A673 (cell line): ENCODE measurements at regions not wholly inside any gene's neighbourhood (a gene's known extent, or its start where the extent isn't known, plus 50 kb on each side); places are given as distances from the start of the nearest gene placed in this dataset.

Experiments used
- BruUV-seq: library from RNA; stranded (reverse); fragments of 400-500 nt; replicated peaks from 2 replicates; lab custom pipeline; 2021; lab: Mats Ljungman, UMichigan
- CTCF ChIA-PET: fragments of 300-600 bp; sonication (Branson Sonifier 250); formaldehyde crosslinking; loops from one replicate; lab custom pipeline; 2022; ENCODE audit warnings: antibody characterized with exemption; lab: Charles Lee
- POLR2A ChIA-PET: fragments of 300-600 bp; sonication (Branson Sonifier 250); formaldehyde crosslinking; loops from one replicate; lab custom pipeline; 2022; ENCODE audit warnings: antibody characterized with exemption; ENCODE audit not compliant: low non-redundant PET; lab: Charles Lee
- DNase-seq: peaks from one replicate; pipeline ENCODE4 v3.0.0-alpha.2; 2015; ENCODE audit warnings: low spot score
- H3K27ac ChIP-seq: fragments of 200-600 bp; sonication (generic); 2 replicates; pipeline ENCODE4 v1.5.1; 2016; ENCODE audit warnings: mixed run types, low read depth, mild to moderate bottlenecking, mixed read lengths, antibody characterized with exemption, low read length; ENCODE audit not compliant: poor library complexity, severe bottlenecking
- H3K27me3 ChIP-seq: fragments of 200-600 bp; sonication (generic); replicated peaks from 2 replicates; pipeline ENCODE4 v1.6.1; 2017; ENCODE audit warnings: mixed run types, low read depth, mild to moderate bottlenecking, mixed read lengths, antibody characterized with exemption, low read length; ENCODE audit not compliant: insufficient read depth, poor library complexity
- H3K36me3 ChIP-seq: fragments of 200-600 bp; sonication (generic); 2 replicates; pipeline ENCODE4 v1.6.1; 2016; ENCODE audit warnings: mixed run types, mild to moderate bottlenecking, mixed read lengths, antibody characterized with exemption, low read length; ENCODE audit not compliant: insufficient read depth, poor library complexity, severe bottlenecking
- H3K4me1 ChIP-seq: fragments of 200-600 bp; sonication (generic); 2 replicates; pipeline ENCODE4 v1.6.1; 2017; ENCODE audit warnings: mixed run types, mild to moderate bottlenecking, mixed read lengths, antibody characterized with exemption, low read length; ENCODE audit not compliant: insufficient read depth, poor library complexity, severe bottlenecking
- H3K4me3 ChIP-seq: fragments of 200-600 bp; sonication (generic); 2 replicates; pipeline ENCODE4 v1.5.1; 2016; ENCODE audit warnings: low read depth, mixed run types, mild to moderate bottlenecking, mixed read lengths, low read length; ENCODE audit not compliant: poor library complexity, severe bottlenecking
- H3K9me3 ChIP-seq: fragments of 200-600 bp; sonication (generic); 2 replicates; pipeline ENCODE4 v1.6.1; 2016; ENCODE audit warnings: mixed run types, low read depth, mild to moderate bottlenecking, mixed read lengths, antibody characterized with exemption, low read length; ENCODE audit not compliant: poor library complexity, severe bottlenecking
- EZH2 ChIP-seq: fragments of 200-600 bp; sonication (generic); IDR thresholded peaks from 2 replicates; pipeline ENCODE4 v1.6.1; 2017; ENCODE audit warnings: borderline replicate concordance, low read depth, mild to moderate bottlenecking, mixed read lengths, antibody characterized with exemption, low read length; ENCODE audit not compliant: poor library complexity, severe bottlenecking
- intact Hi-C: fragments of 100-400 bp; cut with micrococcal nuclease; formaldehyde crosslinking; loops from one replicate; pipeline ENCODE4 v1.10.0; 2022; ENCODE audit not compliant: unreplicated experiment
- TF ChIP-seq, protein P1 (sequence below): fragments of 300-800, 200-600 bp; sonication (generic); conservative IDR thresholded peaks from 2 replicates; pipeline ENCODE4 v1.5.1; 2017; ENCODE audit warnings: low read depth, mild to moderate bottlenecking, antibody characterized with exemption, low read length, moderate library complexity, mixed read lengths

DNA sequence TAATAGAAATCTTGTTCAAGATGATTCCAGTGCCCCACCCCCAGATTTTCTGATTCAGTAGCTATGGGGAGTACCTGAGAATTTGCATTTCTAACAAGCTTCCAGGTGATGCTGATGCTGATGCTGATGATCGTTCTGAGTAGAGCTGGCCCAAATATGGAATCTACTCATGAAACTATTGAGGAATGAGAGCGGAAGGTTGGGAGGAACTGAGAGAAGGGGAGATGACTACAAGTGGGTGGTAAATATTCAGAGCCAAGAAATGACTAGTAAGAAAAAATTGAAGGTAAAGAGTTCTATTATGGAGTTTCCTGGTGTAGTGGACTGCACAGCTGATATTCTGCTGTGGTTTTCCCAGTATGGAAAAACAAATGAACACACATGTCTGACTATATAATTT lies 235.4 kb upstream of the FN1 start:
- H3K27me3 ChIP-seq = no peaks in the 10 kb centered on the region
- no peaks in the 10 kb centered on the region for H3K36me3 ChIP-seq
- POLR2A ChIA-PET = no interaction called here
- intact Hi-C loops = loop anchor here (10.0 kb wide), 1 partner anchor 216 kb away; no protein-coding TSS in a partner anchor
- no peak overlapping the region for H3K27ac ChIP-seq
- no peak overlapping the region for H3K4me3 ChIP-seq
- CTCF ChIA-PET = interaction anchor here (0.7 kb wide), 1 partner anchor 237 kb away, joined by 6 read pairs; no protein-coding TSS in a partner anchor
- BruUV-seq = no TSS peak
- no peak for DNase-seq
- peaks cover 5% of the 10 kb centered on the region for H3K9me3 ChIP-seq
- TF ChIP-seq EZH2 = no peak
- no peaks in the 10 kb centered on the region for H3K4me1 ChIP-seq

DNA sequence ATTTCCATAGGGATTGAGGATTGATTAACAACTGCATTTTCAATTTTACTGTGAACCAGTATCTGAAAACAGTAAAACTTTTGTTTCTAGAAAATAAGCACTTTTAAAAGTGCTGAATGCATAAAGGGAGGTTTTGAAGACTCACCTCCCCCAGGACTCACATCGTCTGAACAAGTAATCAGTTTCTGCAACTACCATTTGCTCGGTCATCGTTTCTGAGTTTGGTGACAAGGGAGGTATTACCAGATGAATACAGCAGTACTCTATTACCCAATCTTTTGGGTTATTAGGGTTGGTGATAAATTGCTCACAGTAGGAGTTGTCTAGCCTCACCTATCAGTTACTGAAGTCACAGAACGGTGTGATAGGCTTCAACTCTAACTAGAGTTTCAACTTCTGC lies 234.5 kb upstream of the FN1 start:
- ChIA-PET POLR2A (no interaction called here), CTCF (no interaction called here)
- intact Hi-C loops = loop anchor here (10.0 kb wide), 1 partner anchor 216 kb away; no protein-coding TSS in a partner anchor
- no TSS peak for BruUV-seq
- H3K4me3 ChIP-seq = no peak overlapping the region
- no peaks in the 10 kb centered on the region for H3K27me3 ChIP-seq
- H3K4me1 ChIP-seq = peaks cover 3% of the 10 kb centered on the region
- DNase-seq = no peak
- no peak overlapping the region for H3K27ac ChIP-seq
- no peak for TF ChIP-seq EZH2
- TF ChIP-seq, protein P1, sequence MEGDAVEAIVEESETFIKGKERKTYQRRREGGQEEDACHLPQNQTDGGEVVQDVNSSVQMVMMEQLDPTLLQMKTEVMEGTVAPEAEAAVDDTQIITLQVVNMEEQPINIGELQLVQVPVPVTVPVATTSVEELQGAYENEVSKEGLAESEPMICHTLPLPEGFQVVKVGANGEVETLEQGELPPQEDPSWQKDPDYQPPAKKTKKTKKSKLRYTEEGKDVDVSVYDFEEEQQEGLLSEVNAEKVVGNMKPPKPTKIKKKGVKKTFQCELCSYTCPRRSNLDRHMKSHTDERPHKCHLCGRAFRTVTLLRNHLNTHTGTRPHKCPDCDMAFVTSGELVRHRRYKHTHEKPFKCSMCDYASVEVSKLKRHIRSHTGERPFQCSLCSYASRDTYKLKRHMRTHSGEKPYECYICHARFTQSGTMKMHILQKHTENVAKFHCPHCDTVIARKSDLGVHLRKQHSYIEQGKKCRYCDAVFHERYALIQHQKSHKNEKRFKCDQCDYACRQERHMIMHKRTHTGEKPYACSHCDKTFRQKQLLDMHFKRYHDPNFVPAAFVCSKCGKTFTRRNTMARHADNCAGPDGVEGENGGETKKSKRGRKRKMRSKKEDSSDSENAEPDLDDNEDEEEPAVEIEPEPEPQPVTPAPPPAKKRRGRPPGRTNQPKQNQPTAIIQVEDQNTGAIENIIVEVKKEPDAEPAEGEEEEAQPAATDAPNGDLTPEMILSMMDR = no peak
- H3K36me3 ChIP-seq = no peaks in the 10 kb centered on the region
- peaks cover 5% of the 10 kb centered on the region for H3K9me3 ChIP-seq

DNA sequence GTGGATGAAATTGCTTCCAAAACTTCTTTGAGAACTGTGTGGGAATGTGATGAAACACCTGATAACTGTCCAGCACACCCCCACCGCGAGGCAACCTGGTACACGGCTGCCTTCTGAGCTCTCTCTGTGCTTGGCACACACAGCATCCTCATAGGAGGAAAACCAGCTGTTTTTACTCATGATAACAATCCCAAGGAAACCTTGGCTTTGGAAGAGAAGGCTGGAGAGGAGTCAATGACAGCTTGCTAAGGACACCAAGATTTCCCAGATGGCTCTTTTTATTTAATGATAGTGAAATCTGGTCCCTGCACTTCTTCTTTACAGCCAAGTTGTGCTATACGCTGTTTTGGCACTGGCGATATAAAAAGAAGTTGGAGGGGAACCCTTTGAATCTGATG lies 232.5 kb upstream of the FN1 start:
- POLR2A ChIA-PET = no interaction called here
- Histone ChIP-seq H3K4me1 (peaks cover 15% of the 10 kb centered on the region), H3K4me3 (no peak overlapping the region), H3K36me3 (no peaks in the 10 kb centered on the region), H3K27me3 (no peaks in the 10 kb centered on the region), H3K27ac (no peak overlapping the region), H3K9me3 (peaks cover 5% of the 10 kb centered on the region)
- TF ChIP-seq, protein P1 = no peak
- TF ChIP-seq EZH2 = no peak
- intact Hi-C loops = no loop called here
- no TSS peak for BruUV-seq
- CTCF ChIA-PET = no interaction called here
- DNase-seq = no peak

DNA sequence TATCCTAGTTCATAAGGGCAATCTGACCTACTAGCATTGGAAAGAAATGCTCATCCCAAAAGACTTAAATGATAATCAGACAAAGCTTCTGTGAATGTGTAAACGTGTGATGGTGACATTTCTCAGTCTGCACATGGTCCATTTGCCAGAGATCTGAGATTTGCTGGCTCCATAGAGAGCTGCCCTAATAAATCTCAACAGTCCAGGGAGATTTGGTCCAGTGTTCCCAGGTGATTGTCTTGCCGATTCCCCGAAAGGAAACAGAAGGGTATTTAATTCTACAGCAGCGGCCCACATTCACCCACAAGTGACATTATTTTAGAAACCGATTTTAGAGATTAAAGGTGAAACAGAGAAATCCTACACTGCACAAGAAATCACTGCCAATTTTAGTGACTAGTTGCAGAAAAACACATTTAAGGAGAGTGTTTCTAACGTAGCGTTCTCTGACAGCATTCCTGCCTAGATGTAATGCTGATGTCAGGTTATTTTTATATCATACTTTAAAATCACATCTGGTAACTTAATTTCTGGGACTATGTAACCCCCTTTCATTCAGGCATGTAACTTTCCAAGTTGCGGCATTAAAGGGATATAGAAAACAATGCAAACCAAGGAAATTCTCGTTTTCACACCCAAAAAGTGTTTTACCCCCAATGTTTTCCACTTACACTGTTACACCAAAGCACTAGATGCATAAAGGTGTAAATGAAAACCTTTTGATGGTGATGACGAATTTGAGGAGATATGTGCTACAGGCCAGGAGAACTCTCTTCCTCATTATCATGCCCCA lies 231.9 kb upstream of the FN1 start:
- Histone ChIP-seq H3K27me3 (no peaks in the 10 kb centered on the region), H3K27ac (no peak overlapping the region), H3K4me1 (peaks cover 15% of the 10 kb centered on the region), H3K36me3 (no peaks in the 10 kb centered on the region), H3K4me3 (no peak overlapping the region), H3K9me3 (peaks cover 5% of the 10 kb centered on the region)
- intact Hi-C loops = no loop called here
- TF ChIP-seq, protein P1 = no peak
- no peak for TF ChIP-seq EZH2
- DNase-seq = no peak
- CTCF ChIA-PET = no interaction called here
- POLR2A ChIA-PET = no interaction called here
- no TSS peak for BruUV-seq
